ENCODE measurements at regions not wholly inside any gene's neighbourhood (a gene's known extent, or its start where the extent isn't known, plus 50 kb on each side); places are given as distances from the start of the nearest gene placed in this dataset.
"Not testable (repeated sequence)": the region's sequence is repeated elsewhere in the genome, so short reads cannot be mapped to it uniquely, and the experiment has no call there.

DNA sequence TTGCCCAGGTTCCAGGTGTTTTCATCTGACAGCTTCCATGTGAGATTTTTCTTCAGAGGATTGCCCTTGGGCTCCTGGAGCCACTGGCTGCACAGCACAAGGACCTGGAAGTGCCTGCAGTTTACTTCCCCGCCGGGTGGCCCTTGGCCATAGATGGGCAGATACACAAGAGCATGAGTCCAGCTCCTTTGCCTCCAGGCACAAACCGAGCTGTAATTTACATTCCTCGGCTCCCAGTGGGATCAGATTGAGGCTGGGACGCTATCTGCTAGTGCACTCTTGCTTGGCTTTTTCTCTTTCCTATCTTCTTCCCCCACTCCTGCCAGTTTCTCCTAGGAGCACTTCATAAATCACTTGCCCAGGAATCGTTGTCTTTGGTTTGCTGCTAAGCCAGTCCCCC lies 85.4 kb upstream of the RALY start:
- no peak for DNase-seq

DNA sequence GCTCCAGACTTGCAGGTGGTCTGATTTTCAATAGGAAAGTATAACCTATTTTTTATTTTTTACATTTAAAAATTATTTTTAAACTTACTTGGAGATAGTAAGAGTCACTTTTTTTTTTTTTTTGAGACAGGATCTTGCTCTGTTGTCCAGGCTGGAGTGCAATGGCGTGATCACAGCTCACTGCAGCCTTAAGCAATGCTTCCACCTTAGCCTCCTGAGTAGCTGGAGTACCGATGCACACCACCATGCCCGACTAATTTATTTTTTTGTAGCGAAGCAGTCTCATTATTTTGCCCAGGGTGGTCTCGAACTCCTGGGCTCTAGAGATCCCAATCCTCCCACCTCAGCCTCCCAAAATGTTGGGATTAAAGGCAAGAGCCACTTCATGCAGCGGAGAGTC lies 84.8 kb upstream of the RALY start:
- no peak for DNase-seq

DNA sequence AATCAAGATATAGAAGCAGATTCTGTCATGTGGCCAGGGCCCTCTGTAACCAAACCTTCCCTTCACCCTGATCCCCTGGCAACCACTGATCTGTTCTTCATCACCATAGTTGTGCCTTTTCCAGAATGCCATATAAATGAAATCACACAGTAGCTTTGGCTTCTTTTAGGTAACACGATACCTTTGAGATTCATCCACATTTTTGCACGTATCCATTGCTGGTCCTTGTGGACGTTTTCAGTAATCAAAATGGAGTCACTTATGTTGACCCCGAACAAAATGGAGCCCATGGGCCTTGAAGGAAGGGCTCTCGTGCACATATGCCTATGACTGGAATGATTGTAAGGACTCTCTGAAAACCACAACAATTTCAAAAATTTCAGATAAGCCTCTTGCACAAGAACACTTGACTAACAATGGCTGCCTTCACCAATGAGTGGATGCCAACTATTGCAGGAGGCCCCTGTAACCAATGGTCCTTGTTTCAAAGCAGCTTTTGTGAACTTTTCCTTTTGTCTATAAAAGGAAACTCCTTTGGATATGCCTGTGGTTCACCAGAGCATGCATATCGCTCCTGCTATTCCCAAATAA lies 84.3 kb upstream of the RALY start:
- no peak for DNase-seq

DNA sequence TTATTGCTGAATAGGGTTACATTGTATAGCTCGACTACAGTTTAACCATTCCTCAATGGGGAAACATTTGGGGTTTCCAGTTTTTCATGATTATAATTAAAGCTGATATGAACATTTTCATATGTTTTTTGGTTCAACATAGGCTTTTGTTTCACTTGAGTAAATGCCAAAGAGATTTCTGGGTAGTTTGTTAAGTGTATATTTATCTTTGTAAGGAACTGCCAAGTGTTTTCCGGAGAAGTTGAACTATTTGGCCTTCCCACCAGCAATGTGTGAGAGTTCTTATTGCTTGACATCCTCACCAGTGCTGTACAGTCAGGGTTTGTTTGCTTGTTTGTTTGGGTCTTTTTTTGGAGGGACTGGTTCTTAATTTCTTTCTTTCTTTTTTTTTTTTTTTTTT lies 83.7 kb upstream of the RALY start:
- no peak for DNase-seq

DNA sequence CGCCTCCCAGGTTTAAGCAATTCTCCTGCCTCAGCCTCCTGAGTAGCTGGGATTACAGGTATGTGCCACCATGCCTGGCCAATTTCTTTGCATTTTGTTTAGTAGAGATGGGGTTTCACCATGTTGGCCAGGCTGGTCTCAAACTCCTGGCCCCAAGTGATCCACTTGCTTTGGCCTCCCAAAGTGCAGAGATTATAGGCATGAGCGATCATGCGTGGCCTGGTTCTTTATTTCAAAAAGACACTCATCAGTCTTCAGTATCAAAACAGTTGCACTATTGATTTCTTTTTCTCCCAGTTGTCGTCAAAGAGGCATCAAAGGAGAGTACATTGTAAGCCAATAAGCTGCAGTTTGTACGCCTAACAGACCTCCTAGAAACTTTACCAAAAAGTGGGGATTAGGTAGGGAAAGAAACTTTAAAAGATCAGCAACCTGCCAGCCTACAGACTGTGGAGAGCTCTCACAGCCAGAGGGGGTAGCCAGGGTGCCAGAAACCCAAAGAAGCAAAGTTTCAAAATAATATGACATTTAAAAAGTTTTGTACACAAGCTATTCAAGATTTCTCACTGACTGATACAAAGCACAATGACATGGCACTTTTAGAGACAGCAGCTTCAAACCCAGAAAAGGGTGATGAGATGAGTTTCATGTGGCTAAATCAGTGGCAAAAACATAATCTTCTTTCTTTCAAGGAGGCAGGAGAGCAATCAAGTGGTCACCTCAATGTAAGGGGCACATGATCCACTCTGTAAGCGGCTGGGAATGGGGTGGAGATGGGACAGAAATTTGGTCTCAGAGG lies 83.0 kb upstream of the RALY start:
- no peak for DNase-seq

DNA sequence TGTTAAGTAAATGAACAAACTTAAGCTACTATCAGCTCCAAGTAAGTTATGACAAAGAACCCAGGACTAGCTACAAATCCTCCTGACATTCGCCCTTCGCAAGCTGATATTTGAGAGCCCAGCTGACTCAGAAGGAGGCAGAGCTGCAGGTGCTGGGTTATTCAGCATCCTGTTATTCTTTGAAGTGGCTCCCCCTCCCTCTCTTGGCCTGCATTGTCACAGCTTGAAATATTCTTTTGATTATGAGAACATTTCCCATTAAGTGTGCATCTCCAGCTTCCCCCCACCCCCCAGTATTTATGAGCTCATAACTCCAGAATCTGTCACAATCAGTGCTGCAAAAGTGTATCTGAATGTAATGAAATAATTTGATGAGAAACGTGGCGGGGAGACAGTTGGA lies 78.8 kb upstream of the RALY start:
- DNase-seq: peak; percentile 25

DNA sequence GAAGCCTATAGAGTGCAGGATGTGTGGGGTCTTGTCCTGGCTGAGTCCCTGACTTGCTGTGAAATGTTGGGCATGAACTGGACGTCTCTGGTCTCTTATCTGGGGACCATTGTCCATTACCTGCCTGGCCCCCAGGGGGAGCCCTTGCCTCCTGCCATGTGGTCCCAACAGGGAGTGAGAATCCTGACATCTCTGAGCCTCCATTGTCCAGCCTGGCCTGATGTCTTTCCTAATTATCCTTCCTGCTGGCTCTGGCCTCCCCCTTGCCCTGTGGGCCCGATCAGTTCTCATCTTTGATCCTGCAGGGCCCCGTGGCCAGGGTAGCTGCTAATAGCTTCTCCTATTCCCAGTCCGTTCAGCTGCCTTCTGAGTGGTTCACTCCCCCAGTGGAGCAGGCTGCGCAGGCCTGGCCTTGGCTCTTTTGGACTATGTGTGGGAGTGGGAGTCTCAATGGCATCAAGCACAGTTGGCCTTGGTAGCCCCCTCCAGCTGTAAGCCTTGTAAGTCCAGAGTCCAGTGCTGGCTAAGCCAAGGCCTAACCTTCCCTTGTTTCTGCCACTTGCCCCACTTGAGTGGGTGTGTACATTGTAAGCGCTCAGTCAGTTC lies 77.9 kb upstream of the RALY start:
- peak; percentile 64 for DNase-seq

DNA sequence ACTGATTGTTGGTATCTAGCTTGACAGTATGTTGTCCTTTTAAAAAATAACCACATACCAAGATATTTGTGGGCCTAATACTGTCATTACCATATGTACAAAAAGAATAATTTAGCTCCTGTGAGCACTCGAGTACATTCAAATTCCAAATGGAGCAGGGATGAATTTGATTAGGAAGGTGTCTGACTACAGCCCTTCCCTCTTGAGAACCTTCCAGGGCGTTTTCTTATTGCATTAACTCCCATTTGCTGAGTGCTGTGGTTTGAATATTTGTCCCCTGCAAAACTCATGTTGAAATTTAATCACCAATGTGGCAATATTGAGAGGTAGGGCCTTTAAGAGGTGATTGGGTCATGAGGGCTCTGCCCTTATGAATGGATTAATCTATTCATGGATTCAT lies 76.9 kb upstream of the RALY start:
- DNase-seq: no peak

DNA sequence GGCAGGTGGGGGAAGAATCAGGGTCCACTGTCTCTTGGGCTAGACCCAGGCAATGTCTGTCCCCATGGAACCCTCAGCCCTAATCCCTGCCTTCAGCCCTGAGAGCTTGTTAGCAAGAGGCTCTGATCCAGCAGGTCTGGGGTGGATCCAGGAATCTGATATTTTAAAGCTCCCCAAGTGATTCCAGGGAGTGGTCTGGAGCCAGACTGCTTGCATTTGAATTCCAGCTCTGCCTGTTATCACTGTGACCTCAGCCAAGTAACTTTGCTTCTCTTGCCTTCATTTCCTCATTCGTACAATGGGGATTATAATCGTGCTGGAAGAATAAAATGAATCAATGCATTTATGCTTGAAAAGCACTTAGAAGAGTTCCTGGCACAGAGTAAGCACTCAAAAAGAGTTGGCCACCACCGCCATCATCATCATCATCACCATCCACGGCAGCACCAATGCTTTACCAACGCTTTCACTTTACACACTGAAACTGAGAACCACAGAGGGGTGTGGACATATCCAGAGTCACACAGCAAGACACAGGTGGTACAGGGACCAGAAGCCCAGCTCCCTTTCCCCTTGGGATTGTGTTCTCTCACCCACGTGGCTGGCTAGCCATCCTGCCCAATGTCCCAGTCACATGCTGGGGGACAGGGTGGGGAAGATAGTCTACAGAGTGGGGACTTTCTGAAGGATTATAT lies 75.7 kb upstream of the RALY start:
- no peak for DNase-seq

DNA sequence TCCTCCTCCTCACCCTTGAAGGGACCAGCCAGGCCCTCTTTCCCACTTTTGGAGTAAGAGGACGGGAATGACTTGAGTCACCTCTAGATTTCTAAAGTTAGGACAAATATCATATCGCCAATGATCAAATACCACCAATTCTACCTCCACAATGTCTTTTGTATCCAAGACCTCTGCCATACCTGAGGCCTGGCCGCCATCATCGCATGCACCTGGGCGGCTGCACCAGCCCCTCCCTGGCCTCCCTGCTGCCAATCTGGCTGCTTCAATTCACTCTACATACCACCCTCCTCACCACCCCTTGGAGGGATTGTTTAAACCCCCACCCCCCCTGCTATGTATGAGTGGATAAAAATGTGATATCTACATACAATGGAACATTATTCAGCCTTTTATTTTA lies 75.0 kb upstream of the RALY start:
- DNase-seq: no peak

DNA sequence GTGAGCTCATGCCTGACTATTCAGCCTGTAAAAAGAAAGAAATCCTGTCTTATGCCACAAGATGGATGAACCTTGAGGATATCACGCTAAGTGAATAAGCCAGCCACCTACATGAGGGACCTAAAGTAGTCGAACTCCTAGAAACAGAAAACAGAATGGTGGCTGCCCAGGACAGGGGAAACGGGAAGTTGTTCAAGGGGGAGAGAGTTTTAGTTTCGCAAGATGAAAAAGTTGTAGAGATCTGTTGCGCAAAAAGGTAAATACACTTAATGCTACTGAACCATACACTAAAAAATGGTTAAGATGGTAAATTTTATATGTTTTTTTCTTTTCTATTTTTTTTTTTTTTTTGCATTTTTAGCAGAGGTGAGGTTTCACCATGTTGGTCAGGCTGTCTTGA lies 74.1 kb upstream of the RALY start:
- DNase-seq: no peak

DNA sequence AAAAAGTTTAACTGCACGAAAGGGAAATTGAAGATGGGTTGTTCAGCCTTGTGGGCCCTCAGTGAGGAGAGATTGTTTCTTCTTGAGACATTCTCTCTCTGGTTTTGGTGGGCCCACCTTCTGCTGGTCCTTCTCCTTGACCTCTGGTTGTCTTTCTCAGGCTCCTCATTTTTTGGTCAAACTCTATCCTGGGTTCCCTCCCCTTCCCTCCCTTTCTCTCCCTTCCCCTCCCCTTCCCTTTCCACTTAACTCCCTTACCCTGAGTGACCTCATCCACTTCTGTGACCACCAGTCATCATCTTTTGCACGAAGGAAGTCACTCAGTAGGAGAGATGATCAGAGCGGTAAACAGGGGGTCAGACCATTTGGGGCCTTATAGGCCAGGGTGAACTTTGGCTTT lies 71.5 kb upstream of the RALY start:
- no peak for DNase-seq

DNA sequence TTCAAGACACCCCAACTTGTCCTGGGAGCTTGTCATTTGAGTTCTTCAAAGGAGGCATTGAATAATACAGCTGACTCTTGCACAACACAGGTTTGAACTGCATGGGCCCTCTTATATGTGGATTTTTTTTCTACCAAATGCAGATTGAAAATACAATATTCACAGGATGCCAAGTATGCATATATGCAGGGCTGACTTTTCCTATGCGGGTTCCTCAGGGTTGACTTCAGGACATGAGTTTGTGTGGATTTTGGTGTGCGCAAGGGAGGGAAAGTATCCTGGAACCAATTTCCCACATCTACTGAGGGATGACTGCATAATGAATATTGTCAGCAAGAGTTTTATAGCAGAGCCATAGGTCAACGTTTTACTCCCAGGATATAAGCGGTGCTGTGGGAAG lies 70.0 kb upstream of the RALY start:
- no peak for DNase-seq

DNA sequence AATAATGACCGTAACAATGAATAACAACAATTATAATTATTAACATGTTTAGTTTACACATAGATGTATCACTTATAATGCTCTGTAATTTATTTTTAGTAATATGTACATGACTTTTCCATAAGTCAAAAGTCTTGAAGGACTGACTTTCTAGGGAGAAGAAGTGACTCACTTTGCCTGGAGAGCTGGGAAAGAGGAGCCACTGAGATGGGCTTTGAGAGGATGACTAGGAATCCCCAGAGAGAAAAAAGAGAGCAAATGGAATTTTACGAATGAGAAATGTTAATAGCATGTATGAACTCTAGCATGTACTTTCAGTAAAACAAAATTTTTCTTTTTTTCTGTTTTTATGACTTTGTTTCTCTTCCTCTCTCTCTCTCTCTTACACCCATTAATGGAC lies 67.8 kb upstream of the RALY start:
- no peak for DNase-seq

DNA sequence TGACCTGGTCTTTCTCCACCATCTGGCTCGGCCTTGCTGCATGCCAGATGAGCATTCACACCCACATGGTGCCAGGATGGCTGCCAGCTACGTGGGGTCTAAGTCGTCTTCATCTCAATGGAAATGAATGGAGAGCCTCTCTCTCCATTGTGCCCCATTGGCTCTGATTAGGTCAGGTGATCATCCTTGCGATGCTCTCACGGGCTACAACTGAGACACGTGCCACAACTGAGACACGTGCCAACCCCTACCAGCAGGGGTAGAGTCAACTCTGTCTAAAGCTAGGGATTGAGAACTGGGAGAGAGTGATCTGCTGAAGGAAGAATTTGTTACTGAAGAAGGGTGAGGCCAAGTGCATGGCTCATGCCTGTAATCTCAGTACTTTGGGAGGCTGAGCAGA lies 67.3 kb upstream of the RALY start:
- no peak for DNase-seq

DNA sequence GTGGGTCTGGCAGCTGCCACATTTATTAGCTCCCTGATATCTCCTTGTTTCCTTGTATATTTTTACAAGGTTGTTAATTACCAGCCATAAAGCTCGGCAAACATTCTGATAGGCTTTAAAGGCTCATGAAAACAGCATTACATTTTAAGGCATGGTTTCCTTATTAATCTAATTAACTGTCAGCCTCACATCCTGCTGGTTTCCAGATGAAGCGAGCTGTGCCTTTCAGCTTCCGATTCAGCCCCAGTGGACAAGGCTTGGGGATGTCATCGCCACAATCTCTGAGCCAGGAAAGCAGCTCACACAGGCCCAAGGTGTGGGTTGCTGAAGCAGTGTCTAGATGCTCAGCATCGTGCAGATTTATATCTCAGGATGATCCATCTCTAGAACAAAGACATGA lies 66.0 kb upstream of the RALY start:
- no peak for DNase-seq

DNA sequence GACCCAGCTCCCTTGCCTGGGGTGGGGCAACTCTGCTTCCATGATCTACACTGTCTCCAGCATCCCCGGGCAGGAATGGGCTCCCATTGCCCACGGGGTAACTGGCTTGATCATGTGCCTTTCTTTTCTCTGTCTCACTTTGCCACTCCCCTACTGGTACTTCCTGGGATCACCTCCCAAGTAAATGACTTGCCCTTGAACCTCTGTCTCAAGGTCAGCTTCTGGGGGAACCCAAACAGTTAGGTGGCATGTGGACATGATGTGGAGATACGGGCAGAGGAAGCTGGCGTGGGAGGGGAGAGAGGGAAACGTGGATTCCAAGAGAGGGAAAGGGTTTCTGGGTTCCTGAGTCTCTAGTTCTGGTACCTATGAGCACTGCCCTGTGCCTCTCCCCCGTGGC lies 63.8 kb upstream of the RALY start:
- no peak for DNase-seq

DNA sequence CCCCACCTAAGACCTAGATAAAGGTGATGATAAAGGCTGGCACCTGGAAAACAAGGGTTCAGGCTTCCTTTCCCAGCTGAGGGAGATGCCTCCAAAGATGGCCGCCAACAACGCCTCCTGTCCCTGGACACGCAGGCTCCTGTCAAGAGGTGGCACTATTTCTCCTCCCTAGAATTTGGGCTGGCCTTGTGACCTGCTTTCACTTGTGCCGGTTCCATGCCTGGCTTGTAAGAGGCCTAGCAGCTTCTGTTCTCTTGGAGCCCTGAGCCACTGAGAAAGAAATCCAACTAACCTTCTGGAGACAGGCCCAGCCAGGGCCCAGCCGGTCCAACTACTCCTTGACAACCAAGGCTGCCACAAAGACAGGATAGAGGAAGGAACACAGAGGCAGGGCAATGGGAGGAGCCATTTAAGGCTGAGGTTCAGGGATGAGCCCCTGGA lies 60.2 kb upstream of the RALY start:
- DNase-seq: peak; percentile 58

DNA sequence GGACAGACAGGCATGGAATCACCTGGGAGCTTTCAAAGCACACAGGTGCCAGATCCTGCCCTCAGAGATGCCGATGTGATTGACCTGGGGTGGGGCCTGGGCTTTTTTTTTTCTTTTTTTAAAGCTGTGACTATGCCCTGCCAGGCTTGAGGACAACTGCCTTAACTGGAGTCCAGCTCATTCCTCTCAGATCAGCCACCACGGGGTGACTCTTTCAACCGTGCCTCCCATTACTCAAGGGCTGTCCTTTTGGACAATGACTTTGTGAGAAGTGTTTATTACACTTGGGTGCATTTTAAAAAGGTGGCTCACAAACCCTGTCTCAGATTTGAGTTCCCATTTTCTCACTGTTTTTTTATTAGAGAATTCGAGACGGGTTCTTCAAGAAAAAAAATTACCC lies 57.1 kb upstream of the RALY start:
- DNase-seq: no peak

DNA sequence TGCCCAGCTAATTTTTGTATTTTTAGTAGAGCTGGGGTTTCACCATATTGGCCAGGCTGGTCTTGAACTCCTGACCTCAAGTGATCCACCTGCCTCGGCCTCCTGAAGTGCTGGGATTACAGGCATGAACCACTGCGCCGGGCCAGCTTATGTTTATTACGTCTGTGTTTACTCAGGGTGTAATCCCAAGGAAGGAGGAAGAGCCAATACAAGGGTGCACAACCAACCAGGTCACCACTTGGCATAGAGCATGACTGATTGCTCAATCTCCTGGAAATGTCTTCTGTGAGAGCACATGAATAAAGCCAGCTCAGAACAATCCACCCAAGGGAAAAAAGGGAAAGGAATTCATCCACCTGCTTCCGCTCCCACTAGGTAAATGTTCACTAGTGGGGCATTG lies 54.7 kb upstream of the RALY start:
- not testable (repeated sequence) for DNase-seq

DNA sequence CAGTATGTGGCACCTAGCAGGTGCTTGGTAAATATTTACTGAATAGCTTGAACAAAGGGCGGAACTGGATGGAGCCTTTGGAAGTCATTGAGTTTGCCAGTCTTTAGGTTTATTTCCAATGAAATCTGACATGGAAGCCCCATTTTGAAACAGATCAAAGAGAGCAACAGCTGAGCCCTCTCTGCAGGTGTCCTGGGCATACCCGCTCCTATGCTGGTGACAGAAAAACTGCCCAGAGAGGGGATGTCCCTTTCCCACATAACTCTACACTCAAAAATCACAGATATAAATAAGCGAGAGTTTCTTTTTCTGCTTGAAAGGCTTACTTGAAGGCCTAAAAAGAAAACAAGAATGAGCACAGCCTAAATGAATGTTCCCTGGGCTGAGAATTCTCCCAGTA lies 53.0 kb upstream of the RALY start:
- no peak for DNase-seq

Measured in stimulated activated CD4-positive, alpha-beta T cell treated with anti-CD3 and anti-CD28 coated beads, Interleukin-4, amount 100 ng/mL, for 24 hours (primary cell).